Endodermal cell (in vitro differentiated cells): ENCODE measurements at regions not wholly inside any gene's neighbourhood (a gene's known extent, or its start where the extent isn't known, plus 50 kb on each side); places are given as distances from the start of the nearest gene placed in this dataset.
"Not testable (repeated sequence)": the region's sequence is repeated elsewhere in the genome, so short reads cannot be mapped to it uniquely, and the experiment has no call there.

Experiments
- DNase-seq: peaks from one replicate; pipeline ENCODE4 v3.0.0-alpha.2; 2017
- H3K27ac ChIP-seq: 2 replicates; pipeline ENCODE4 v1.5.1; 2013; ENCODE audit warnings: mild to moderate bottlenecking, low read depth, low read length, moderate library complexity
- H3K27me3 ChIP-seq: 2 replicates; pipeline ENCODE4 v1.6.1; 2013; ENCODE audit warnings: mild to moderate bottlenecking, low read length, moderate library complexity; ENCODE audit not compliant: insufficient read depth, control insufficient read depth, poor library complexity, severe bottlenecking
- H3K36me3 ChIP-seq: 2 replicates; pipeline ENCODE4 v1.7.0; 2013; ENCODE audit warnings: mild to moderate bottlenecking, low read length, moderate library complexity; ENCODE audit not compliant: control insufficient read depth, insufficient read depth
- H3K4me1 ChIP-seq: one replicate; pipeline ENCODE4 v1.7.0; 2013; ENCODE audit warnings: low read length; ENCODE audit not compliant: control insufficient read depth, insufficient read depth
- H3K4me3 ChIP-seq: 2 replicates; pipeline ENCODE4 v1.5.1; 2013; ENCODE audit warnings: mild to moderate bottlenecking, low read length, moderate library complexity
- H3K9ac ChIP-seq: 2 replicates; pipeline ENCODE4 v1.6.1; 2013; ENCODE audit warnings: mild to moderate bottlenecking, low read length, moderate library complexity; ENCODE audit not compliant: poor library complexity, severe bottlenecking; ENCODE audit errors: extremely low read depth
- H3K9me3 ChIP-seq: 2 replicates; pipeline ENCODE4 v1.6.1; 2013; ENCODE audit warnings: mild to moderate bottlenecking, low read length, moderate library complexity; ENCODE audit not compliant: control insufficient read depth
- H3K27ac Mint-ChIP-seq: 2 replicates; pipeline ENCODE4 v1.8.0; 2020; ENCODE audit warnings: mixed read lengths
- H3K27me3 Mint-ChIP-seq: 2 replicates; pipeline ENCODE4 v1.8.0; 2021; ENCODE audit warnings: mild to moderate bottlenecking, mixed read lengths; ENCODE audit not compliant: insufficient read depth
- H3K36me3 Mint-ChIP-seq: 2 replicates; pipeline ENCODE4 v1.8.0; 2020; ENCODE audit warnings: low read depth, mixed read lengths
- H3K4me1 Mint-ChIP-seq: 2 replicates; pipeline ENCODE4 v1.8.0; 2020; ENCODE audit warnings: mixed read lengths
- H3K4me3 Mint-ChIP-seq: 2 replicates; pipeline ENCODE4 v1.8.0; 2020; ENCODE audit warnings: mild to moderate bottlenecking, moderate library complexity, mixed read lengths
- H3K9me3 Mint-ChIP-seq: 2 replicates; pipeline ENCODE4 v1.8.0; 2020; ENCODE audit warnings: mild to moderate bottlenecking, mixed read lengths
- CTCF ChIP-seq: fragments of 200-600 bp; sonication (generic); conservative IDR thresholded peaks from 2 replicates; pipeline ENCODE4 v1.5.0; 2021; ENCODE audit warnings: antibody characterized with exemption, mild to moderate bottlenecking
- WGBS, 2 experiments: methylation state at CpG; one replicate each; pipeline versions ENCODE4 v1.1.5 to v1.1.7; 2013; ENCODE audit warnings: missing lambda C conversion rate in 2 of 2, mixed read lengths in 1 of 2; ENCODE audit not compliant: insufficient coverage in 1 of 2, insufficient read length in 1 of 2; 5-methylcytosine and 5-hydroxymethylcytosine counted together

- peak overlapping the region; percentile 44 for H3K27ac Mint-ChIP-seq
- peak overlapping the region; percentile 57 for H3K4me3 Mint-ChIP-seq
- H3K9me3 Mint-ChIP-seq = peaks cover 3% of the 10 kb centered on the region
- no peak overlapping the region for H3K9ac ChIP-seq
- H3K4me3 ChIP-seq = peak overlapping the region; percentile 75
- H3K27me3 ChIP-seq = peaks cover 81% of the 10 kb centered on the region
- H3K27me3 Mint-ChIP-seq = peaks cover 99% of the 10 kb centered on the region
- peaks cover 2% of the 10 kb centered on the region for H3K4me1 Mint-ChIP-seq
- peak; percentile 67 for DNase-seq
- peaks cover 6% of the 10 kb centered on the region for H3K4me1 ChIP-seq
- H3K36me3 ChIP-seq = no peaks in the 10 kb centered on the region
- 47 to 50% methylated on average over 13 to 21 of the region's 21 CpGs for WGBS, 2 experiments
- H3K27ac ChIP-seq = no peak overlapping the region
- H3K36me3 Mint-ChIP-seq = no peaks in the 10 kb centered on the region
- H3K9me3 ChIP-seq = no peaks in the 10 kb centered on the region
- no peak for TF ChIP-seq CTCF
These were observed 167.1 kb upstream of the ZNF337 start for GRCh38 chr20:25863536-25864325.

GRCh38 chr20:25862967-25863530 lies 166.4 kb upstream of the ZNF337 start:
- peak overlapping the region; percentile 57 for H3K4me3 Mint-ChIP-seq
- Histone ChIP-seq H3K27me3 (peaks cover 80% of the 10 kb centered on the region), H3K4me3 (peak overlapping the region; percentile 75)
- not testable (repeated sequence) for H3K9me3 ChIP-seq, H3K36me3 Mint-ChIP-seq, H3K4me1 ChIP-seq, H3K27ac Mint-ChIP-seq, H3K9ac ChIP-seq, H3K4me1 Mint-ChIP-seq, H3K27ac ChIP-seq, H3K9me3 Mint-ChIP-seq, H3K36me3 ChIP-seq
- peak; percentile 97 for DNase-seq
- H3K27me3 Mint-ChIP-seq = peaks cover 99% of the 10 kb centered on the region
- peak; percentile 35 for TF ChIP-seq CTCF
- 2 to 4% methylated on average over 19 to 53 of the region's 53 CpGs for WGBS, 2 experiments

- Mint-ChIP-seq H3K4me1 (peaks cover 2% of the 10 kb centered on the region), H3K4me3 (peak overlapping the region; percentile 57), H3K27me3 (peaks cover 95% of the 10 kb centered on the region), H3K9me3 (peaks cover 1% of the 10 kb centered on the region), H3K36me3 (peaks cover 3% of the 10 kb centered on the region), H3K27ac (no peak overlapping the region)
- H3K9ac ChIP-seq = no peak overlapping the region
- peaks cover 3% of the 10 kb centered on the region for H3K4me1 ChIP-seq
- peak overlapping the region; percentile 78 for H3K4me3 ChIP-seq
- DNase-seq = no peak
- H3K9me3 ChIP-seq = no peaks in the 10 kb centered on the region
- peaks cover 60% of the 10 kb centered on the region for H3K27me3 ChIP-seq
- H3K36me3 ChIP-seq = no peaks in the 10 kb centered on the region
- no peak for TF ChIP-seq CTCF
- 58 to 70% methylated on average over 11 to 22 of the region's 23 CpGs for WGBS, 2 experiments
- H3K27ac ChIP-seq = no peak overlapping the region
These were observed 164.0 kb upstream of the ZNF337 start for GRCh38 chr20:25860531-25861150.
